ENCODE measurements at regions not wholly inside any gene's neighbourhood (a gene's known extent, or its start where the extent isn't known, plus 50 kb on each side); places are given as distances from the start of the nearest gene placed in this dataset.

GRCh38 chr5:2570586-2570985, 180.9 kb downstream of the IRX2 start:
- TF ChIP-seq, protein P1, sequence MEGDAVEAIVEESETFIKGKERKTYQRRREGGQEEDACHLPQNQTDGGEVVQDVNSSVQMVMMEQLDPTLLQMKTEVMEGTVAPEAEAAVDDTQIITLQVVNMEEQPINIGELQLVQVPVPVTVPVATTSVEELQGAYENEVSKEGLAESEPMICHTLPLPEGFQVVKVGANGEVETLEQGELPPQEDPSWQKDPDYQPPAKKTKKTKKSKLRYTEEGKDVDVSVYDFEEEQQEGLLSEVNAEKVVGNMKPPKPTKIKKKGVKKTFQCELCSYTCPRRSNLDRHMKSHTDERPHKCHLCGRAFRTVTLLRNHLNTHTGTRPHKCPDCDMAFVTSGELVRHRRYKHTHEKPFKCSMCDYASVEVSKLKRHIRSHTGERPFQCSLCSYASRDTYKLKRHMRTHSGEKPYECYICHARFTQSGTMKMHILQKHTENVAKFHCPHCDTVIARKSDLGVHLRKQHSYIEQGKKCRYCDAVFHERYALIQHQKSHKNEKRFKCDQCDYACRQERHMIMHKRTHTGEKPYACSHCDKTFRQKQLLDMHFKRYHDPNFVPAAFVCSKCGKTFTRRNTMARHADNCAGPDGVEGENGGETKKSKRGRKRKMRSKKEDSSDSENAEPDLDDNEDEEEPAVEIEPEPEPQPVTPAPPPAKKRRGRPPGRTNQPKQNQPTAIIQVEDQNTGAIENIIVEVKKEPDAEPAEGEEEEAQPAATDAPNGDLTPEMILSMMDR (IDR thresholded peaks at IDR 0.05; ENCODE audit: low read depth, low read length) = no peak
- TF ChIP-seq EZH2phosphoT487 (IDR thresholded peaks at IDR 0.05; ENCODE audit: low read depth) = no peak

All from OCI-LY3 (cell line).